GM10266 (cell line): ENCODE measurements at regions not wholly inside any gene's neighbourhood (a gene's known extent, or its start where the extent isn't known, plus 50 kb on each side); places are given as distances from the start of the nearest gene placed in this dataset.
A peak's percentile ranks its signal among the peaks of the same experiment; 100 is the strongest.
"Not testable (repeated sequence)": the region's sequence is repeated elsewhere in the genome, so short reads cannot be mapped to it uniquely, and the experiment has no call there.

Experiments used
- DNase-seq: peaks from one replicate; pipeline ENCODE4 v3.0.0; 2012; ENCODE audit errors: extremely low spot score
- CTCF ChIP-seq: IDR thresholded peaks from 2 replicates; pipeline ENCODE4 v1.5.1; 2012; ENCODE audit warnings: mild to moderate bottlenecking, low read depth; ENCODE audit not compliant: control insufficient read depth, insufficient read depth; ENCODE audit errors: missing control alignments

DNA sequence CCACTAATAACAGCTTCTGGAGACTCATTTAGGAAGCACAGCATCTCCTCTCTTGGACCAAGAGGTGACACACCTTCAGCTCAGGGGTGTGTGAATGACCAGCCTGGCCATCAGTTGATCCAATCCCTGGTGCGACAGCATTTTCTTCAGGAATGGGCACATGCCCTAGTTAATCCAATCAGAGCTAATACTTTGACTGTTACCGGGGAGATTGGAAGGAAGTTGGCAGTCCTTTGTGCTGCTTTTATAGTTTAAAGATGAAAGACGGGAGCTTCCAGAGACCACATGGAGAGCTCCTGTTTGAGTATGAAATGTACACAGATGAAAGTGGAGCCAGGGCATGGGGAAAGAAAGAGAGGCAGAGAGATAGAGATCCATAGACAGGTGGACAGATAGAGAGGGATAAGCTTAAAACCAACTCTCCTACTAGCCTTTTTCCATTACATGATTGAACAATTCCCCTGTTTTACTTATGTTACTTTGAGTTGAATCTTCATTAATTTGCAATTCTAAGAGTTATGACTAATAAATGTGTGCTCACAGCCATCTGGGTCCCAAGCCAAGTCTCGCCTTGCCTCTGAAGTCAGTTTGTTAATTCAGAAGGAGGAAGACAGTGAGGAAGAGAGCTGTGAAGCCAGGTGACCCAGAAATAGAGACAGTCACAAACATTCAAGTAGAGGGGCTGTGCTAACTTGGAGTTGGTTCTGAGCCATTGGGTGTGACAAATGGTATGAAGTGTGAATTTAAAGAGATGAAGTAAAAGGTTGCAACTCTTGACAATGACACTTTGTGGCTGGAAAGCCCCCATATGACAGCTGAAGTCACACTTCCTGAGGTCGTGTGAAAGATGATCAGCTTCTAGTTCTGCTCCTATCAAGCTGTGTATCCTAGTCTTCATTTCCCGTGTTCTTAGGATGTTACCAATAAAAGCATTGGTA, 120.0 kb upstream of the GOT2 start:
- no peak for TF ChIP-seq CTCF
- peak; percentile 62 for DNase-seq

GRCh38 chr16:58850678-58851020, 116.5 kb upstream of the GOT2 start:
- DNase-seq = no peak
- no peak for TF ChIP-seq CTCF

GRCh38 chr16:58850019-58850677, 116.0 kb upstream of the GOT2 start:
- no peak for TF ChIP-seq CTCF
- no peak for DNase-seq

- no peak for DNase-seq
- TF ChIP-seq CTCF = no peak
These were observed 114.5 kb upstream of the GOT2 start for GRCh38 chr16:58848662-58849002.

DNA sequence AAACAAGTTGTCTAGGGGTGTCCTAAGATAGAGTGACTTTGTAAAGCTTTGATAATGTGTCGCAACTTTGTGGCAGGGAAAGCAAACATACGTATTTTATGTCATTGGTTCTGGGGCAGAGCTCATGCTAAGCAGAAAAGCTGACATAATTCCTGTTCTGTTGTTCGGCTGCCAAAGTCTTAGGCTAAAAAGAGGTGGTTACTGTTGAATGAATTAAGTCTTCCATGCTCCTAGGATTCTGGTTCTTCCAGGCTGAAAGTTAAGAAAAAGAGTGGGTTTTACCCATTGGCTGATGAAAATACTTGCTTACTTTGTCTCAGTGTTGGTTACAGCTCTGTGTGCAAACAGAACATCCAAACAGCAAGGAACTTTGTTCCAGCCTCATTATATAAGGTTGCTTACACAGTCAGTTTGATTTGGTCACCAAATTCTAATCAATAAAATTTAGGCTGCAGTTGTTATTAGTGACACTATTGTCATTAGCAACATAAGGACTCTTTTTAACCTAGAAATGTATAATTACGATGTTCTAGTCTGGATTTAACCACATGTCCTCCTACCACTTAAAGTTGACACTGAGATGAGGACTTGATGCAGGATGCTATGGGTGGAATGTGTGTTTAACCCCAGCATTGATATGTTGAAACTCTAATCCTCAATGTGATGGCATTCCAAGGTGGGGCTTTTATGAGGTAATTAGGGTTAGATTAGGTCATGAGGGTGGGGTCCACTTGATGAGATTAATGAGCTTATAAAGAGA, 114.0 kb upstream of the GOT2 start:
- TF ChIP-seq CTCF = no peak
- DNase-seq = no peak

DNA sequence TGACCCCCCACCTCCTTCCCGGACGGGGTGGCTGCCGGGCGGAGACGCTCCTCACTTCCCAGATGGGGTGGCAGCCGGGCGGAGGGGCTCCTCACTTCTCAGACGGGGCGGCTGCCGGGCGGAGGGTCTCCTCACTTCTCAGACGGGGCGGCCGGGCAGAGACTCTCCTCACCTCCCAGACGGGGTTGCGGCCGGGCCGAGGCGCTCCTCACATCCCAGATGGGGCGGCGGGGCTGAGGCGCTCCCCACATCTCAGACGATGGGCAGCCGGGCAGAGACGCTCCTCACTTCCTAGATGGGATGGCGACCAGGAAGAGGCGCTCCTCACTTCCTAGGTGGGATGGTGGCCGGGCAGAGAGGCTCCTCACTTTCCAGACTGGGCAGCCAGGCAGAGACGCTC, 112.1 kb upstream of the GOT2 start:
- DNase-seq = not testable (repeated sequence)

GRCh38 chr16:58843675-58844074, 109.6 kb upstream of the GOT2 start:
- peak; percentile 59 for DNase-seq
- peak; percentile 19 for TF ChIP-seq CTCF
